Transverse colon (tissue), 4 donors: ENCODE measurements at regions not wholly inside any gene's neighbourhood (a gene's known extent, or its start where the extent isn't known, plus 50 kb on each side); places are given as distances from the start of the nearest gene placed in this dataset.

Experiments
- POLR2A ChIP-seq: fragments of 450-650 bp; IDR thresholded peaks from one replicate; pipeline ENCODE4 v1.6.1; 2016; ENCODE audit warnings: antibody characterized with exemption, mild to moderate bottlenecking, moderate library complexity
- POLR2AphosphoS5 ChIP-seq, 3 donors: sonication (generic); formaldehyde crosslinking; IDR thresholded peaks; one replicate each; pipeline ENCODE4 v1.6.1; 2016; ENCODE audit warnings: antibody characterized with exemption in 3 of 3
- TF ChIP-seq, protein P1 (sequence below), 5 experiments: fragments of 200-600 bp in 3 of 5; fragments of 450-650 bp in 2 of 5; sonication (generic) in 3 of 5; IDR thresholded peaks; 1 replicate in 2 of 5; 2 replicates in 3 of 5; pipeline ENCODE4 v1.5.1; 2016 to 2017; ENCODE audit warnings: antibody characterized with exemption in 5 of 5, inconsistent platforms in 3 of 5, mild to moderate bottlenecking in 2 of 5, moderate library complexity in 1 of 5

DNA sequence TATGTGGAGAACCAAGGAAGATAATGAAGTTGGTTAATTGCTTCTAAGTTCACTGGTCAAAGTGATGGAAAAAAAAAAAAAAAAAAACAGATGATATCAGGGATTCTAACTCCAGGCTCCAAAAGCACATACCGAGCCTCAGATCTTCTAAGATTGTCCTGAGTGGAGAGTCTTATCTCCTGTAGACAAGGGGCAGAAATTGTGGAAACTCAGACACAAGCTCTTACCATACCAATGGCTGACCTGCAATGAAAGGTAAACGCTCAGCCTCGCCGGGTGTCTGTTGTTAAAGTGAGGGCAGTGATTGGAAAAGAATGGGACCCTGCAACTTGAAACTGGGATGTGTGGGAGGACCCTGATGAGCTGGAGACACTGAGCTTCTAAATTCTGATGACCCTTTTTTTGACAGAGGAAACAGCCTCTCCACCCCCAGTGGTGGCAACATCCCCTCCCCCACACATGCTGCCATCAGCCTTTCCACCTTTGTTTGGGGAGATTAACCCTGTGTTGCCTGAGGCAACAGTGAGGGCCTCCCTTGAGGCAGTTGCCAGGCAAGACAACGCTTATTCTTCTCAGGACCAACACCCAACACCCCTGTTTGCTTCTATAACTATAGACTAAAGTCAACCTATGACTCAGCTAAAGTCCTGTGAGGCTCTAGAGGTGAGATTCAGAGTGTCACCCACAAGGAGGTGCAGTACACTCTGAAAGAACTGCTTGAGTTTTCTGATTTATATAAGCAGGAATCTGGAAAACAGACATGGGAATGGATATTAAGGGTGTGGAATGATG, 154.0 kb downstream of the THBS2 start:
- TF ChIP-seq, protein P1, sequence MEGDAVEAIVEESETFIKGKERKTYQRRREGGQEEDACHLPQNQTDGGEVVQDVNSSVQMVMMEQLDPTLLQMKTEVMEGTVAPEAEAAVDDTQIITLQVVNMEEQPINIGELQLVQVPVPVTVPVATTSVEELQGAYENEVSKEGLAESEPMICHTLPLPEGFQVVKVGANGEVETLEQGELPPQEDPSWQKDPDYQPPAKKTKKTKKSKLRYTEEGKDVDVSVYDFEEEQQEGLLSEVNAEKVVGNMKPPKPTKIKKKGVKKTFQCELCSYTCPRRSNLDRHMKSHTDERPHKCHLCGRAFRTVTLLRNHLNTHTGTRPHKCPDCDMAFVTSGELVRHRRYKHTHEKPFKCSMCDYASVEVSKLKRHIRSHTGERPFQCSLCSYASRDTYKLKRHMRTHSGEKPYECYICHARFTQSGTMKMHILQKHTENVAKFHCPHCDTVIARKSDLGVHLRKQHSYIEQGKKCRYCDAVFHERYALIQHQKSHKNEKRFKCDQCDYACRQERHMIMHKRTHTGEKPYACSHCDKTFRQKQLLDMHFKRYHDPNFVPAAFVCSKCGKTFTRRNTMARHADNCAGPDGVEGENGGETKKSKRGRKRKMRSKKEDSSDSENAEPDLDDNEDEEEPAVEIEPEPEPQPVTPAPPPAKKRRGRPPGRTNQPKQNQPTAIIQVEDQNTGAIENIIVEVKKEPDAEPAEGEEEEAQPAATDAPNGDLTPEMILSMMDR (IDR thresholded peaks at IDR 0.05), result no peak
- TF ChIP-seq POLR2A (no peak), POLR2AphosphoS5 (IDR thresholded peaks at IDR 0.05) (no peak)
